ENCODE measurements at regions not wholly inside any gene's neighbourhood (a gene's known extent, or its start where the extent isn't known, plus 50 kb on each side); places are given as distances from the start of the nearest gene placed in this dataset.
"Not testable (repeated sequence)": the region's sequence is repeated elsewhere in the genome, so short reads cannot be mapped to it uniquely, and the experiment has no call there.

GRCh38 chr12:131364903-131365820 is 345.7 kb upstream of the SFSWAP start:
- DNase-seq, result no peak

GRCh38 chr12:131365821-131366260 is 345.0 kb upstream of the SFSWAP start:
- no peak for DNase-seq

GRCh38 chr12:131366261-131366871 is 344.5 kb upstream of the SFSWAP start:
- no peak for DNase-seq

DNA sequence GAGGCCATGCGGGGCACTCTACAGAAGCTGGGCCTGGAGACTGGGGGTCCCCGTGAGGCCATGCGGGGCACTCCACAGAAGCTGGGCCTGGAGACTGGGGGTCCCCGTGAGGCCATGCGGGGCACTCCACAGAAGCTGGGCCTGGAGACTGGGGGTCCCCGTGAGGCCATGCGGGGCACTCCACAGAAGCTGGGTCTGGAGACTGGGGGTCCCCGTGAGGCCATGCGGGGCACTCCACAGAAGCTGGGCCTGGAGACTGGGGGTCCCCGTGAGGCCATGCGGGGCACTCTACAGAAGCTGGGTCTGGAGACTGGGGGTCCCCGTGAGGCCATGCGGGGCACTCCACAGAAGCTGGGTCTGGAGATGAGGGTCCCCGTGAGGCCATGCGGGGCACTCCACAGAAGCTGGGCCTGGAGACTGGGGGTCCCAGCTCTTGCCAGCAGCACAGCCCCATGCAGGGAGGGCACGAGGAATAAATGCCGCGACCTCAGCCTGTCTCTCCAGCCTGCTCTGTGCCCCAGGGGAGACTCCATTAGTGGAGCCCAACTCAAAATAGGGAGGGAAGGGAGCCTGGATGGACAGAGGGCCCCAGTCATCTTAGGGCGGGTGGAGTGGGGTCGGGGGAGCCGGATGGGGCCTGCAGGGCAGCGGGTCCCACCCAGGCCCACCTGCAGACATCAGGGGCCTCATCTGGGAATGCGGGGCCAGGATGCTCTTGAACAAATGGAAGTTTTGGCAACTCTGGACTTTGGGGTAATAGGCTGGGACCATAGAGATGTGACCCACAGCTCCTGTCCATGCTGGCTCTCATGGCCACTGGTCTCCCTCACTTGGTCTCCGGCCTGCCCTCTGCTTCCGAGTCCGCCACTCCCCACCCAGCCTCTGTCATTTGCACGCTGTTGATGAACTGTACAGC is 343.6 kb upstream of the SFSWAP start:
- not testable (repeated sequence) for DNase-seq

DNA sequence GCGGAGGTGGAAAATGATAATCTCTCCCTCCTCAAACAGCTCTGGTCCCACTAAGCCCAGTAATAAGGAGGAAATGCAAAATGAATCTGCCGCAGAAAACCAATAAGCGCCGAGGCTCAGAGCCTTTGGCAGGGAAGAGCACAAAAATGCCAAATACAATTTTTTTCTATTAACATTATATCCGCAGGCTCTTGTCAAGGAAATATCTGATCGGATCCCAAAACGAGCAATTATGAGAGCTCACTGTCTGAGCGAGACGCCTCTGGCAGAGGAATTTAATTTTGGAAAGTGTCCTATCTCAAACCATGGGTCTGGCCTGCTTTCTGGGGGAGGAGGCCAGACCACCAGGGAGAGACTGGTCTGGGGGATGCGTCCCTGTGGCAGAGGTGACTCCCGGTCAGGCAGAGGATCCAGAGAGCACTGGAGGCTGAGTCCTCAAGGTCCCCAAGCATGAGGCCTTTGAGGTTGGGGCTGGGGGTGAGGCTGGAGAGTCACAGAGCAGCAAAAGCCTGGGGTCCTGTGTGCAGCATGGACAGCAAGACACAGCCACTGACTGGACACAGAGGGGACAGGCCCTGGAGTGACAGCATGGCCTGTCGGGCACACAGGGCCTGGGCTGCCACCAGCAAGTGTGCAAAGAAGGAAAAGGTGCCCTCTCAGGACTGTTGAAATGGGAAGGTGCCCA is 342.8 kb upstream of the SFSWAP start:
- no peak for DNase-seq

- DNase-seq, result no peak
These were observed 342.2 kb upstream of the SFSWAP start for GRCh38 chr12:131368668-131369071.

- no peak for DNase-seq
These were observed 341.6 kb upstream of the SFSWAP start for GRCh38 chr12:131369094-131369845.

DNA sequence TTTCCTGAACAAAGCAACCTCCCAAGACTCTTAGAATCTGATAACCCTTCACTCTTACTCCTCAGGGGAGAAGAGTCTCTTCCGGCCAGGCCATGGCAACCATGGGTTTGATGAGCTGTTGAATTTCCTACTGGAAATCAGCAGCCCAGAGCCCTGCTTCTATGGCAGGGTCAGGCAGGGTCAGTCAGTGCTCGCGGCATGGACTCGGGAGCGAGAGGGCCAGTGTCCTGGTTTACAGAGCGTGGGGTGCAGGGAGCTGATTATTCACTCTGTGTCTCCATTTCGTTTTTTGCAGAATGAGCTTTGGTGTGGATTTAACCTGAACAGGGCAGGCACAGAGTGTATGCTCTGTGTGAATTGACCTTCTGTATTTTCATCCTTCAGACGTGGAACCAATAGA is 340.6 kb upstream of the SFSWAP start:
- DNase-seq, result no peak

- no peak for DNase-seq
These were observed 340.0 kb upstream of the SFSWAP start for GRCh38 chr12:131370791-131371347.

DNA sequence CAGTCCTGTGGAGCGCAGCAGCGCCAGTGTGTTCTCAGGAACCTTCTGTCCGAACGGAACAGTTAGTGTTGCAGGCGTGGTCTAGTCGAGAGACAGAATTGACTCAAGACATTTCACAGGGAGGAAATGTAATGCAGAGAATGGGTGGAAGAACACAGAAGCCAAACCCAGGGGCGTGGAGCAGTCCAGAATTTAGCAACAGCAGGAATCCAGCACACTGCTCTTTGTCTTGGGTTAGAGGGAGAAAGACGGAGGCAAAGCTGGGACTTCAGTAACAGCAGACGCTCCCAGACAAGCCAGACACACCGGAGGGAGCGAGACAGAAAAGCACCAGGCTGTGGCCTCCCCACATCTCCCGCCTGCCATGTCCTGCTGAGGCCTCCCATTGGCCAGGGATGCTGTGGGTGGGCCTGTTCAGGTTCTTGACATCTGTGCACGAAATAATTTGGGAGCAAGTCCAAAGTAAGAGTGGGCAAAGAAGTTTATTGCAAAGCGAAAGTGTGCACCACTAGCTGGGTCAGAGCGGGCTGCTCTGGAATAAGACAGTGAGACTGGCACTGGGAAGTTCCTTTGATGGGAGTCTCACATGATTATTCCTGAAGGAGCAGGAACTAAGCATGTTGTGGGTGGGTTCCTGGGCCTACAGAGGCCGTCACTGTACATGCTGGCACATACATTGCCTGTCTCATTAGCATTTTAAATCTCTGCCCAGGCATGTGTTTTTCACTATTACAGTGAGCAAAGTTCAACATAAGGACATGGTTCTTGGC is 339.3 kb upstream of the SFSWAP start:
- DNase-seq, result no peak

GRCh38 chr12:131372171-131372475 is 338.8 kb upstream of the SFSWAP start:
- no peak for DNase-seq

DNA sequence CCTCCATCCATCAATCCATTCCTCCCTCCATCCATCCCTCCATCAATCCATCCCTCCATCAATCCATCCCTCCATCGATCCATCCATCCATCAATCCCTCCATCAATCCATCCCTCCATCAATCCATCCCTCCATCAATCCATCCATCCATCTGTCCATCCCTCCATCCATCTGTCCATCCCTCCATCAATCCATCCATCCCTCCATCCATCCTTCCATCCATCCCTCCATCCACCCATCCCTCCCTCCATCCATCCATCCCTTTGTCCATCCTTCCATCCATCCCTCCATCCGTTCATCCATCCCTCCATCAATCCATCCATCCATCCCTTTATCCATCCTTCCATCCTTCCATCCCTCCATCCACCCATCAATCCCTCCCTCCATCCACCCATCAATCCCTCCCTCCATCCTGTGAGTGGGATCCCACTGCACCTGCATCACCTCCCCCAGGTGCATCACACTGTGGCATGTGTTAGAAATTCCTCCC is 338.1 kb upstream of the SFSWAP start:
- DNase-seq, result no peak

GRCh38 chr12:131375261-131375971 is 335.5 kb upstream of the SFSWAP start:
- no peak for DNase-seq

GRCh38 chr12:131375972-131376345 is 334.9 kb upstream of the SFSWAP start:
- no peak for DNase-seq

- no peak for DNase-seq
These were observed 332.6 kb upstream of the SFSWAP start for GRCh38 chr12:131378176-131378842.

GRCh38 chr12:131378861-131379665 is 331.8 kb upstream of the SFSWAP start:
- no peak for DNase-seq

- no peak for DNase-seq
These were observed 331.2 kb upstream of the SFSWAP start for GRCh38 chr12:131379738-131380137.

DNA sequence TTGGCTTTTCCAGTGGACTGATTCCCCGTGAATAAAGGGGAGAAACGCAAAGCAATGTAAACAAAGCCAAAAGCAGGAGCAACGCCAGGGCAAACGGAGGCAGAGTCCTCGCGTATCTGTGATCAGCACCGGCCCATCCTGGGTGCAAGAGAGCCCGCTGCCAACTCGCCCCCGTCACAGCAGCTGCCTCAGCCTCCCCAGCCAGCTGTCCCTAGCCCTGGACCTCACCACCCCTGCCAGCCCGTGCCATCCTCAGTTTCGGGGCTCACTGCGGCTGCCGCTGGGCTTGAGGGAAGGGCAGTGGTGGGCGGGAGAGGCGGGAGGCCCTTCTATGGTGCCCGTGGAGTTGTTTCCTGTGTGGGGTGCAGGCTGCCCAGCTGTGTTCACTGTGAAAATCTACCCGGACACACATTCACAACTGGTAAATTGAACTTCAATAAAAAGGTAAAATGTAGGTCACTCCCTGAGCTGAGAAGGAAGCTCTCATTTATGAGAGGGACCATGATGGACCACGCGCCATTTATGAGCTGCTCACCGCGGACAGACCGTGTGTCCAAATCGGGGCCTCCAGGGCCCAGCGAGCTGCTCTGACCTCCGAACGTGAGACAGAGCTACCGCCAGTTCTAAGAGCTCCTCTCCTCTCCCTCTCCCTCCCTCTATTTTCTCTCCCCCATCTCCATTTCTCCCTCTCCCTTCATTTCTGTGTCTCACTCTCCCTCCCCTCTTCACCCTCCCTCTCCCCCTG is 330.5 kb upstream of the SFSWAP start:
- no peak for DNase-seq

Measured in left hindlimb (tissue), 1 donor.